Calu3 (cell line): ENCODE measurements at regions not wholly inside any gene's neighbourhood (a gene's known extent, or its start where the extent isn't known, plus 50 kb on each side); places are given as distances from the start of the nearest gene placed in this dataset.

ENCODE experiments used
- BruUV-seq: library from RNA; stranded (reverse); fragments of 400-500 nt; replicated peaks from 2 replicates; lab custom pipeline; 2021; lab: Mats Ljungman, UMichigan
- CTCF ChIA-PET: fragments of 300-600 bp; sonication (Branson Sonifier 250); formaldehyde crosslinking; loops from one replicate; lab custom pipeline; 2022; ENCODE audit warnings: antibody characterized with exemption; lab: Charles Lee
- DNase-seq: peaks from one replicate; pipeline ENCODE4 v3.0.0; 2022
- H3K27ac Mint-ChIP-seq: one replicate; pipeline ENCODE4 v1.8.0; 2022; ENCODE audit warnings: mixed read lengths; ENCODE audit not compliant: unreplicated experiment
- H3K27me3 Mint-ChIP-seq: one replicate; pipeline ENCODE4 v1.8.0; 2022; ENCODE audit warnings: mixed read lengths; ENCODE audit not compliant: unreplicated experiment
- H3K36me3 Mint-ChIP-seq: one replicate; pipeline ENCODE4 v1.8.0; 2022; ENCODE audit warnings: mild to moderate bottlenecking, moderate library complexity, mixed read lengths; ENCODE audit not compliant: insufficient read depth, unreplicated experiment
- H3K4me1 Mint-ChIP-seq: one replicate; pipeline ENCODE4 v1.8.0; 2022; ENCODE audit warnings: mild to moderate bottlenecking, low read depth, mixed read lengths; ENCODE audit not compliant: unreplicated experiment
- H3K4me3 Mint-ChIP-seq: one replicate; pipeline ENCODE4 v1.8.0; 2022; ENCODE audit warnings: mild to moderate bottlenecking, low read depth, moderate library complexity, mixed read lengths; ENCODE audit not compliant: unreplicated experiment
- H3K9me3 Mint-ChIP-seq: one replicate; pipeline ENCODE4 v1.8.0; 2022; ENCODE audit warnings: low read depth, mixed read lengths; ENCODE audit not compliant: unreplicated experiment
- CTCF ChIP-seq: fragments of 200-600 bp; IDR thresholded peaks from one replicate; pipeline ENCODE4 v1.8.0; 2022; ENCODE audit warnings: antibody characterized with exemption; ENCODE audit not compliant: unreplicated experiment
- intact Hi-C: fragments of 100-400 bp; cut with micrococcal nuclease; formaldehyde crosslinking; loops from one replicate; pipeline ENCODE4 v1.10.0; 2022; ENCODE audit not compliant: unreplicated experiment

- no peak overlapping the region for H3K27ac Mint-ChIP-seq
- intact Hi-C loops = no loop called here
- no peak for DNase-seq
- CTCF ChIA-PET = no interaction called here
- no peaks in the 10 kb centered on the region for H3K9me3 Mint-ChIP-seq
- no peak for TF ChIP-seq CTCF
- no peaks in the 10 kb centered on the region for H3K4me1 Mint-ChIP-seq
- H3K27me3 Mint-ChIP-seq = no peaks in the 10 kb centered on the region
- H3K36me3 Mint-ChIP-seq = no peaks in the 10 kb centered on the region
- H3K4me3 Mint-ChIP-seq = no peak overlapping the region
- no TSS peak for BruUV-seq
Measured at GRCh38 chr4:187460016-187460415, 535.6 kb upstream of the ZFP42 start.

- CTCF ChIA-PET = interaction anchor here (0.6 kb wide), 1 partner anchor 50 kb away, joined by 3 read pairs; no protein-coding TSS in a partner anchor
- intact Hi-C loops = no loop called here
- no peaks in the 10 kb centered on the region for H3K36me3 Mint-ChIP-seq
- no peak overlapping the region for H3K4me3 Mint-ChIP-seq
- no peak for DNase-seq
- no peaks in the 10 kb centered on the region for H3K4me1 Mint-ChIP-seq
- BruUV-seq = no TSS peak
- H3K9me3 Mint-ChIP-seq = no peaks in the 10 kb centered on the region
- no peak overlapping the region for H3K27ac Mint-ChIP-seq
- TF ChIP-seq CTCF = no peak
- no peaks in the 10 kb centered on the region for H3K27me3 Mint-ChIP-seq
Measured at GRCh38 chr4:187464573-187464972, 531.0 kb upstream of the ZFP42 start.

- no peaks in the 10 kb centered on the region for H3K27me3 Mint-ChIP-seq
- BruUV-seq = no TSS peak
- no peaks in the 10 kb centered on the region for H3K4me1 Mint-ChIP-seq
- peaks cover 2% of the 10 kb centered on the region for H3K9me3 Mint-ChIP-seq
- no peak for DNase-seq
- H3K4me3 Mint-ChIP-seq = no peak overlapping the region
- intact Hi-C loops = no loop called here
- H3K27ac Mint-ChIP-seq = no peak overlapping the region
- no peak for TF ChIP-seq CTCF
- no peaks in the 10 kb centered on the region for H3K36me3 Mint-ChIP-seq
- CTCF ChIA-PET = no interaction called here
Measured at GRCh38 chr4:187467224-187467623, 528.3 kb upstream of the ZFP42 start.

GRCh38 chr4:187469627-187470026 lies 525.9 kb upstream of the ZFP42 start:
- H3K27me3 Mint-ChIP-seq = no peaks in the 10 kb centered on the region
- H3K4me3 Mint-ChIP-seq = no peak overlapping the region
- no peaks in the 10 kb centered on the region for H3K36me3 Mint-ChIP-seq
- peaks cover 2% of the 10 kb centered on the region for H3K9me3 Mint-ChIP-seq
- H3K27ac Mint-ChIP-seq = no peak overlapping the region
- CTCF ChIA-PET = no interaction called here
- no TSS peak for BruUV-seq
- TF ChIP-seq CTCF = no peak
- intact Hi-C loops = no loop called here
- no peak for DNase-seq
- H3K4me1 Mint-ChIP-seq = no peaks in the 10 kb centered on the region
